ENCODE measurements at regions not wholly inside any gene's neighbourhood (a gene's known extent, or its start where the extent isn't known, plus 50 kb on each side); places are given as distances from the start of the nearest gene placed in this dataset.

DNA sequence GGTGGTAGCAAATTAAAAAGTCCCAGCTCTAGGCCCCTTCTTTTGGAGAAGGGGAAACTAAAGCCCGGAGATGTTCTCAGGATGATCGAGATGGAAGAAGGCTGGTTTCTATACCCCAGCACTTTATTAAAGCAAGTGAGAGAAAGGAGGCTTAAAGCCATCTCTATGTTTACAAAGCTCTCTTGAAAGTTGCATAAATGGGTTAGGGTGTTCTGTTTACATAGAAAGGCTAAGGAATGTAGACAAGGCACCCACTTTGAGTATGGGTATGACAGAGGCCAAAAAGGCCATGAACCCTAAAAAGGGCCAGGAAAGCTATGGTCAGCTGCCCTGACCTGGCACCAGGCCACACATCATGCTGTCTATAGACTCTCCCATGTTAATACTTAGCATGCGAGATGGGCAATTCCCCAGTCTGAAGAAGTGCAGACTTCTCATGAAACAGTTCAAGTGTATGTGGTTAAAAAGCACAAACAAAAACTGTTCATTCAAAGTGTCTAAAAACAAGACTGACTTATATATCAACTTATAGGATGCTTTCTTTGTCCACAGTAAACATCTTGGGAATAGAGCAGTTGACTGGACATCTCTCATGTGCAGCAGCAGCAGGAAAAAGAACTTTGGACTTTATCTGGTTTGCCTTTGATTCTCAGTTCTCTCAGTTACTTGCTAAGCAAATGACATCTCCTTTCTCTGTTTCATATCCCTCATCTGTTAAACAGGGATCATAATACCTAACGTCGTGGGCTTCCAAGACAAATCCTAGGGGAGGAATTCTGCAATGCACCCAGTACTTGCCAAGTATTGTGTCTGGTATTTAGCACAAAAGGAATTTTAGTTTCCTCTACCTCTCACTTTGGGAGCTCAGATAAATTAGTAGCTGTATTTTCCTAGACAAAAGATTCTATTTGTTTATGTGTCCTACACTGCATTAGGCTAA lies 521.6 kb downstream of the PLPP3 start:
- Histone ChIP-seq H3K9me3 (ENCODE audit: low read length) (no peaks in the 10 kb centered on the region), H3K4me1 (ENCODE audit: insufficient read depth, low read length) (peaks cover 14% of the 10 kb centered on the region), H3K4me2 (ENCODE audit: low read length) (no peak overlapping the region), H3K36me3 (ENCODE audit: low read depth, low read length) (no peaks in the 10 kb centered on the region), H3K9me2 (replicated peaks; ENCODE audit: low read length) (no peaks in the 10 kb centered on the region), H3K4me3 (ENCODE audit: low read length) (no peak overlapping the region), H3K27me3 (ENCODE audit: low read length) (no peaks in the 10 kb centered on the region), H3F3A (ENCODE audit: low read length, unreplicated experiment) (no peaks in the 10 kb centered on the region), H2AFZ (ENCODE audit: low read length) (no peak overlapping the region), H4K20me1 (ENCODE audit: low read length) (no peaks in the 10 kb centered on the region), H3K27ac (ENCODE audit: low read length) (no peak overlapping the region), H3K79me2 (ENCODE audit: low read length) (no peaks in the 10 kb centered on the region), H3K9ac (ENCODE audit: low read length) (no peak overlapping the region)
- ChIA-PET CTCF (no interaction called here), POLR2A (ENCODE audit: unreplicated experiment) (no interaction called here)
- BruUV-seq (replicated peaks) = no TSS peak
- TF ChIP-seq, protein P1, sequence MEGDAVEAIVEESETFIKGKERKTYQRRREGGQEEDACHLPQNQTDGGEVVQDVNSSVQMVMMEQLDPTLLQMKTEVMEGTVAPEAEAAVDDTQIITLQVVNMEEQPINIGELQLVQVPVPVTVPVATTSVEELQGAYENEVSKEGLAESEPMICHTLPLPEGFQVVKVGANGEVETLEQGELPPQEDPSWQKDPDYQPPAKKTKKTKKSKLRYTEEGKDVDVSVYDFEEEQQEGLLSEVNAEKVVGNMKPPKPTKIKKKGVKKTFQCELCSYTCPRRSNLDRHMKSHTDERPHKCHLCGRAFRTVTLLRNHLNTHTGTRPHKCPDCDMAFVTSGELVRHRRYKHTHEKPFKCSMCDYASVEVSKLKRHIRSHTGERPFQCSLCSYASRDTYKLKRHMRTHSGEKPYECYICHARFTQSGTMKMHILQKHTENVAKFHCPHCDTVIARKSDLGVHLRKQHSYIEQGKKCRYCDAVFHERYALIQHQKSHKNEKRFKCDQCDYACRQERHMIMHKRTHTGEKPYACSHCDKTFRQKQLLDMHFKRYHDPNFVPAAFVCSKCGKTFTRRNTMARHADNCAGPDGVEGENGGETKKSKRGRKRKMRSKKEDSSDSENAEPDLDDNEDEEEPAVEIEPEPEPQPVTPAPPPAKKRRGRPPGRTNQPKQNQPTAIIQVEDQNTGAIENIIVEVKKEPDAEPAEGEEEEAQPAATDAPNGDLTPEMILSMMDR (conservative IDR thresholded peaks at IDR 0.05; ENCODE audit: low read depth, low read length) = no peak
- TF ChIP-seq EZH2 (IDR thresholded peaks at IDR 0.05; ENCODE audit: low read length, unreplicated experiment) (no peak), EZH2phosphoT487 (IDR thresholded peaks at IDR 0.05; ENCODE audit: borderline replicate concordance, low read length) (no peak)
- ATAC-seq = no peak
- DNase-seq = no peak
- intact Hi-C loops (cut with micrococcal nuclease) = no loop called here

DNA sequence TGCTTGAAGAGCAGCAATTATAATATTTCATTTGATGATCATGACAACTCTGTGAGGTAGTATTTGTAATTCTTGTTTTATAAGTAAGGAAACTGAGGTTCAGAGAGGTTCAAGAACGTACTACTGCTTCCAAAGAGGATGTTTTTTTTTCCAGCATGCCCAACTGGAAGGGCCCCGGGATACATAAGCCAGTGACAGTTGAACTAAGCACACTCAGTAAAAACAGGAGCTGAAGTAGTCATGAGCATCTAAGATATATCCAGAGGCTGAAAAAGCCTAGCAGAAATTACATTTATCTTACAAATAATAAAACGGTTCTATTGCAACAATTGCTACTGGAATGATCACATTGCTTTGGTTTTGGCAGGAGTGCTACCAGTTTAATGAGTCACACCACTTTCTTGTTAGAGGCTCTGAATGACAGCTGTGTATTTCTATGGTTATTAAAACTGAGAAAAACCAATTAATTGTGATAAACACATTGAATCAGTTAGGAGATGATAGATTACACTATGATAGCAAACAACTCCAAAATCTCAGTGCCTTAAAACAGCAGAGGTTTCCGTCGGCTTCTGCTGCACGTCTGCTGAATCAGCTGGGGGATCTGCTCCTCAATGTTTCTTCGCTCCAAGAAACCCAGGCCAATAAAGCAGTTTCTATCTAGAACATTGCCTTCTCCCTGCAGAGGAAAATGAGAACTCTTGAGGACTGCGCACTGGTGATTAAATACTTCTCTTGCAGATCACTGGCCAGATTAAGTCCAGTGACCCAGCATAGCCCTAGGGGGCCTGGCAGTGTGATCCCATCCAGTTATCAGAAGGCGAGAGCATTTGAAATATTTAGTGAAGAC lies 522.7 kb downstream of the PLPP3 start:
- Histone ChIP-seq H3K36me3 (ENCODE audit: low read depth, low read length) (no peaks in the 10 kb centered on the region), H3K79me2 (ENCODE audit: low read length) (no peaks in the 10 kb centered on the region), H3K9ac (ENCODE audit: low read length) (no peak overlapping the region), H3K4me2 (ENCODE audit: low read length) (no peak overlapping the region), H3K4me1 (ENCODE audit: insufficient read depth, low read length) (peaks cover 9% of the 10 kb centered on the region), H3K27ac (ENCODE audit: low read length) (no peak overlapping the region), H3K27me3 (ENCODE audit: low read length) (no peaks in the 10 kb centered on the region), H2AFZ (ENCODE audit: low read length) (no peak overlapping the region), H3K9me3 (ENCODE audit: low read length) (no peaks in the 10 kb centered on the region), H3K4me3 (ENCODE audit: low read length) (no peak overlapping the region), H3K9me2 (replicated peaks; ENCODE audit: low read length) (no peaks in the 10 kb centered on the region), H4K20me1 (ENCODE audit: low read length) (no peaks in the 10 kb centered on the region), H3F3A (ENCODE audit: low read length, unreplicated experiment) (no peaks in the 10 kb centered on the region)
- TF ChIP-seq EZH2 (IDR thresholded peaks at IDR 0.05; ENCODE audit: low read length, unreplicated experiment) (no peak), EZH2phosphoT487 (IDR thresholded peaks at IDR 0.05; ENCODE audit: borderline replicate concordance, low read length) (no peak)
- TF ChIP-seq, protein P1 (conservative IDR thresholded peaks at IDR 0.05; ENCODE audit: low read depth, low read length) = no peak
- no TSS peak for BruUV-seq (replicated peaks)
- intact Hi-C loops (cut with micrococcal nuclease) = no loop called here
- ATAC-seq = peak; percentile 55
- ChIA-PET POLR2A (ENCODE audit: unreplicated experiment) (no interaction called here), CTCF (no interaction called here)
- peak; percentile 59 for DNase-seq
